SK-N-SH treated with all-trans-retinoic acid at 6 μM for 48 hours (cell line): ENCODE measurements at regions not wholly inside any gene's neighbourhood (a gene's known extent, or its start where the extent isn't known, plus 50 kb on each side); places are given as distances from the start of the nearest gene placed in this dataset.

ENCODE experiments used
- ISL1 ChIP-seq: fragments of 250-450 bp; sonication (Bioruptor Pico); IDR thresholded peaks from 2 replicates; pipeline ENCODE4 v2.1.2; 2022; ENCODE audit warnings: mild to moderate bottlenecking, moderate library complexity
- OSR1 ChIP-seq: fragments of 250-450 bp; sonication (Bioruptor Pico); IDR thresholded peaks from 2 replicates; pipeline ENCODE4 v1.8.0; 2022; ENCODE audit warnings: moderate library complexity, mild to moderate bottlenecking, inconsistent platforms
- PATZ1 ChIP-seq: fragments of 250-450 bp; sonication (Bioruptor Pico); IDR thresholded peaks from 2 replicates; pipeline ENCODE4 v1.8.0; 2020; ENCODE audit warnings: mild to moderate bottlenecking, moderate library complexity, borderline replicate concordance
- PPARA ChIP-seq: fragments of 250-450 bp; sonication (Bioruptor Pico); IDR thresholded peaks from 2 replicates; pipeline ENCODE4 v1.5.0; 2020; ENCODE audit warnings: mild to moderate bottlenecking, borderline replicate concordance
- SNAI2 ChIP-seq: fragments of 250-450 bp; sonication (Bioruptor Pico); IDR thresholded peaks from 2 replicates; pipeline ENCODE4 v1.5.0; 2020; ENCODE audit warnings: mild to moderate bottlenecking, moderate library complexity
- TCF4 ChIP-seq: fragments of 250-450 bp; sonication (Bioruptor Pico); IDR thresholded peaks from 2 replicates; pipeline ENCODE4 v1.8.0; 2021; ENCODE audit warnings: mild to moderate bottlenecking, moderate library complexity, borderline replicate concordance
- ZFP3 ChIP-seq: fragments of 250-450 bp; sonication (Bioruptor Pico); IDR thresholded peaks from 2 replicates; pipeline ENCODE4 v1.5.0; 2020; ENCODE audit warnings: mild to moderate bottlenecking, moderate library complexity
- ZFP30 ChIP-seq: fragments of 450-650 bp; formaldehyde crosslinking; IDR thresholded peaks from 2 replicates; pipeline ENCODE4 v1.5.0; 2022; ENCODE audit warnings: mild to moderate bottlenecking, moderate library complexity
- ZNF8 ChIP-seq: fragments of 450-650 bp; formaldehyde crosslinking; IDR thresholded peaks from 2 replicates; pipeline ENCODE4 v1.5.0; 2020; ENCODE audit warnings: mild to moderate bottlenecking, moderate library complexity

- TF ChIP-seq PATZ1 (CRISPR knock-in tag) (no peak), TCF4 (CRISPR knock-in tag) (no peak), PPARA (CRISPR knock-in tag) (no peak), ZFP3 (no peak), ISL1 (CRISPR knock-in tag) (no peak), OSR1 (CRISPR knock-in tag) (no peak), SNAI2 (CRISPR knock-in tag) (no peak), ZFP30 (CRISPR knock-in tag) (no peak), ZNF8 (CRISPR knock-in tag) (no peak)
Observed at GRCh38 chr6:141163107-141163506, 969.6 kb upstream of the GJE1 start.
